Posterior cingulate gyrus (tissue), 11 donors: ENCODE measurements at regions not wholly inside any gene's neighbourhood (a gene's known extent, or its start where the extent isn't known, plus 50 kb on each side); places are given as distances from the start of the nearest gene placed in this dataset.
A peak's percentile ranks its signal among the peaks of the same experiment; 100 is the strongest.

Experiments used
- DNase-seq, 10 donors: peaks; one replicate each; pipeline versions ENCODE4 v3.0.0 to v3.0.0-alpha.2; 2020 to 2021; ENCODE audit warnings: mixed read lengths in 3 of 10
- intact Hi-C: fragments of 100-400 bp; cut with DNase I; formaldehyde crosslinking; loops from one replicate; pipeline ENCODE4 v1.15.1; 2023

GRCh38 chr2:59440491-59440890 lies 1113.0 kb downstream of the BCL11A start:
- intact Hi-C loops, result no loop called here
- no peak for DNase-seq

- intact Hi-C loops, result no loop called here
- DNase-seq, result no peak
Measured at GRCh38 chr2:59435635-59436034, 1117.8 kb downstream of the BCL11A start.

- intact Hi-C loops, result no loop called here
- no peak for DNase-seq
Measured at GRCh38 chr2:59428940-59429339, 1124.5 kb downstream of the BCL11A start.

GRCh38 chr2:59427980-59428379 lies 1125.5 kb downstream of the BCL11A start:
- no peak for DNase-seq
- intact Hi-C loops, result no loop called here

GRCh38 chr2:59425247-59425646 lies 1128.2 kb downstream of the BCL11A start:
- no peak for DNase-seq
- intact Hi-C loops, result no loop called here

- intact Hi-C loops, result no loop called here
- DNase-seq, result peak in 1 of 10 donors; percentile 42
Measured at GRCh38 chr2:59413751-59414570, 1139.5 kb downstream of the BCL11A start.

GRCh38 chr2:59399126-59399525 lies 1154.3 kb downstream of the BCL11A start:
- intact Hi-C loops, result no loop called here

GRCh38 chr2:59398081-59398480 lies 1155.4 kb downstream of the BCL11A start:
- intact Hi-C loops, result no loop called here
- no peak for DNase-seq

More at GRCh38 chr2:59399126-59399525, 1154.3 kb downstream of the BCL11A start:
- no peak for DNase-seq

GRCh38 chr2:59395119-59395518 lies 1154.0 kb upstream of the FANCL start:
- intact Hi-C loops, result no loop called here

GRCh38 chr2:59391896-59392295 lies 1150.8 kb upstream of the FANCL start:
- DNase-seq, result no peak
- intact Hi-C loops, result no loop called here

More at GRCh38 chr2:59395119-59395518, 1154.0 kb upstream of the FANCL start:
- DNase-seq, result no peak

GRCh38 chr2:59390581-59390980 lies 1149.5 kb upstream of the FANCL start:
- no peak for DNase-seq
- intact Hi-C loops, result no loop called here

- no peak for DNase-seq
- intact Hi-C loops, result no loop called here
Measured at GRCh38 chr2:59389240-59389639, 1148.1 kb upstream of the FANCL start.

- intact Hi-C loops, result no loop called here
- no peak for DNase-seq
Measured at GRCh38 chr2:59385971-59386370, 1144.8 kb upstream of the FANCL start.

GRCh38 chr2:59383473-59383872 lies 1142.3 kb upstream of the FANCL start:
- intact Hi-C loops, result no loop called here
- no peak for DNase-seq

- intact Hi-C loops, result no loop called here
- DNase-seq, result peak in 1 of 10 donors; percentile 49
Measured at GRCh38 chr2:59378127-59378526, 1137.0 kb upstream of the FANCL start.

- intact Hi-C loops, result no loop called here
- no peak for DNase-seq
Measured at GRCh38 chr2:59366288-59366687, 1125.2 kb upstream of the FANCL start.

- intact Hi-C loops, result no loop called here
- no peak for DNase-seq
Measured at GRCh38 chr2:59354498-59354897, 1113.4 kb upstream of the FANCL start.

GRCh38 chr2:59353306-59353921 lies 1112.3 kb upstream of the FANCL start:
- DNase-seq, result no peak
- intact Hi-C loops, result no loop called here

GRCh38 chr2:59342166-59342565 lies 1101.0 kb upstream of the FANCL start:
- intact Hi-C loops, result no loop called here
- DNase-seq, result no peak

GRCh38 chr2:59339837-59340207 lies 1098.7 kb upstream of the FANCL start:
- intact Hi-C loops, result no loop called here
- DNase-seq, result no peak

GRCh38 chr2:59339121-59339836 lies 1098.2 kb upstream of the FANCL start:
- DNase-seq, result no peak
- intact Hi-C loops, result no loop called here

GRCh38 chr2:59333007-59333406 lies 1091.9 kb upstream of the FANCL start:
- no peak for DNase-seq
- intact Hi-C loops, result no loop called here
